ENCODE measurements at regions not wholly inside any gene's neighbourhood (a gene's known extent, or its start where the extent isn't known, plus 50 kb on each side); places are given as distances from the start of the nearest gene placed in this dataset.
"Not testable (repeated sequence)": the region's sequence is repeated elsewhere in the genome, so short reads cannot be mapped to it uniquely, and the experiment has no call there.

- DNase-seq (ENCODE audit: low spot score), result peak; percentile 53
Observed at GRCh38 chr1:238649200-238649599, 737.2 kb upstream of the CHRM3 start.

GRCh38 chr1:238648751-238649150 lies 737.6 kb upstream of the CHRM3 start:
- peak; percentile 57 for DNase-seq (ENCODE audit: low spot score)

DNA sequence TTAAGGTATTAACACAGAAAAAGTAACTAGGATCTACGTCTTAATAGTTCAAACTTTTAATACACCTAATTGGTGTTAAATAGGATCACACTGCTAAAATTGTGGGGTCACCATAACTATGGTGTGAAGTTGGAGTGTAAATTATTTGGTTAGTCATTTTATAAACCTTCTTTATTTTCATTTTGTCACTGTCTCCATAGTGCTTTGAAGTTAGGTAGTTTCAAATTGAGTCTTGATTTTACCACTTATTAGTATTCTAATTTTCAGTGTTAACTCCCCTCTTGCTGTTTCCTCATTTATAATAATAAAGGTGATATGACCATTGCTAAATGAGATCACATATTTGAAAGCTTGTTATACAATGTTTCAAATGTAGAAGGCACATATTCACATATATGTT lies 738.1 kb upstream of the CHRM3 start:
- DNase-seq (ENCODE audit: low spot score), result no peak

- peak; percentile 100 for DNase-seq (ENCODE audit: low spot score)
Observed at GRCh38 chr1:238647877-238648276, 738.5 kb upstream of the CHRM3 start.

GRCh38 chr1:238642231-238642630 lies 744.1 kb upstream of the CHRM3 start:
- DNase-seq (ENCODE audit: low spot score), result peak; percentile 85

GRCh38 chr1:238639861-238640260 lies 746.5 kb upstream of the CHRM3 start:
- DNase-seq (ENCODE audit: low spot score), result no peak

DNA sequence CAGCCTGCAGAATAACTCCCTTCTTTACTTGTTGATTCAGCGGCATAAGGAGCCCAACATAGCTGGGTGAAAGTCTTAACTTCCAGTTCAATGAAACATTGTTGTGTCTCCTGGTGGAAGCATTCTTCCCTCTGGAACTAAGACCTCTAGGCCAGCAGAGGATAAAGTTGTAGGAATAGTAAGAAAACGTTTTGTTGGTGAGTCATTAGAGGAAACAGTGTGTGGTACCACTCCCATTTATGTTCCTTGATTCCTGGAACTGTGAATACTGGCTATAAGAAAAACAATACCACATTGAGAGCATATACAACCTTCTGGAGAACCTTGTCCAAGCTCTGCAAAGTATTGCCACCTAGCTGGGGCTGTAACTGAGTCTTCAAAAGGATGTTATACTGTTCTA lies 737.4 kb upstream of the ZP4 start:
- DNase-seq (ENCODE audit: low spot score), result peak; percentile 36

- DNase-seq (ENCODE audit: low spot score), result peak; percentile 44
Observed at GRCh38 chr1:238624776-238625175, 734.1 kb upstream of the ZP4 start.

DNA sequence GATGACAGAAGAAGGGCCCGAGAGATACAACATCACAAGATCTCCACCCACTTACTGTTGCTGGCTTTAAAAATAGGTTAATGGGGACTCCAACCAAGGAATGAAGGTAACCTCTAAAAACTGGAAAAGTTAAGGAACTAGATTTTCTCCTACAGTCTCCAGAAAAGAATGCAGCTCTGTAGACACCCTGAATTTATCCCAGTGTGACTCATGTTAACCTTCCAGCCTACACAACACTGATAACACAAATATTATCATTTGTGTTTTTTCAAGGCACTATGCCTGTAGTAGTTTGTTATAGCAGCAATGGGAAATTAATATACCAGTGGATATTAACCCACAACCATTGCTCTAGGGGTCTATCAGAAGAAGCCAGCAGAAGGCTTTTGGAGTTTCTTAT lies 730.7 kb upstream of the ZP4 start:
- no peak for DNase-seq (ENCODE audit: low spot score)

DNA sequence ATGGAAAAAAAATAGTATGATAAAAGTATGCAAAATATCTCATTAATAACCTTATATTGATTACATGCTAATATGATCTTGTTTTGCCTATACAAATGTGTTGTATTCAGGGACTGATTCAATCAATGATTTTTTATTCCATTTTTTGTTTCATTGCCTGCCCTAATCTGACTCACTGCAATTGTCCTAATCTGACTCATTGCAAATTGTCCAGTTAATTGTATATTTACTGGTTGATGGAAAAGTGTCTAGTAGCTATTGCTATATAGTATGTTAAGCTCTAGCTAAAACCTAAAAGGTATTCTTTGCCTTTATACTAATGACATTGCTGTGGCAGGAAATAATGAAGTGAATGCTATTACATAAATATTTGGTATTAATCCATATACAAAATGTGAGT lies 728.9 kb upstream of the ZP4 start:
- DNase-seq (ENCODE audit: low spot score), result no peak

DNA sequence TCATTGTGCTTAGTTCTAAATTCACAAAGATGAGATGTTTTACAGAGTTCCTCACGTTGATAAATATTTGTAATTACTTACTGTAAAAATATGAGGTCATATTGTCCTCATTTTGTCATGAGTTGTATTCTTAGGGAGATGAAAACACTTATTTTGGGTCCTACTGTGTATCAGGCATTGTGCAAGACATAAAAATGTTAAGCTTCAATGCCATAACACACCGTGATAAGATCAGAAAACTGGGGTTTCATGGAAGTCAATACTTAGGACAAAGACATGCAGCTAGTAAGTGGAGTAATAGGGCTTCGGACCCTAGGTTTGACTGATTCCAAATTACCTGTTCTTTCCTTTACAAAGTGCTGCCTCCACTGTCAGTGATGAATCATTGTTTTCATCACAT lies 720.7 kb upstream of the ZP4 start:
- no peak for DNase-seq (ENCODE audit: low spot score)

DNA sequence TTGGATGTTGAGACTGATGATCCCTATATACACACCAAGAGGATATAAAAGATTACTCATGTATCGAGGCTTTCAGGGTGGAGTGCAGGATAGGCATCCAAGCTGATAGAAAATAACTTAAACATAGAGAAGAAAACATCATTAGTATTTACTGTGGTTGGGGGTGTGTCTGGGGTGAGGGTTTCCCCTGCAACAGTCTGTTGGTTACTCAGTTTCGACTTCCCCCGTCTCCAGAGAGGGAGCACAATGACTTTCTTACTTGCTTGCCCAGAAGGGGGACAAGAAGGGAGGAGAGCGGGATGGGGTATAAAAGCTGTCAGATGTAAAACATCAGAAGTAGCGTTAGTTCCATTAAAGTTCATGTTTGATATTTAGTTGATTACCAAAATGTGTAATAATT lies 717.4 kb upstream of the ZP4 start:
- DNase-seq (ENCODE audit: low spot score), result peak; percentile 11

DNA sequence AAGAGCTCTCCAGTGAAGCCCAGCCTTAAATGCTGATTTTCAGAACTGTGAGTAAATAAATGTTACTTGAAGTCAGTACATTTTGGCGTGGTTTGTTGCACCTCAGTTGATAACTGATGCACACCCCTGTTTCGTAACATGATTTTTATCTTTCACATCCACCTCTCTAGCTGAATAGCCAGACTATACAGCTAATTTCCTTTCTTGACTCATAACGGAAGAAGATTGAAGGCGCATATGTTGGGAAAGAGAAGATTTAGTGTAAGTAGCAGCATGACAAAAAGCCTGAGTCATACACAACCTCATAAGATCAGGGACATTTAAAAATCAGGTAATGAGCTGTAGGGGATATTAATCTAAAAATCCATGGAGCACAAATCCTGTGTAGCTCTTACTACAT lies 716.2 kb upstream of the ZP4 start:
- peak; percentile 91 for DNase-seq (ENCODE audit: low spot score)

DNA sequence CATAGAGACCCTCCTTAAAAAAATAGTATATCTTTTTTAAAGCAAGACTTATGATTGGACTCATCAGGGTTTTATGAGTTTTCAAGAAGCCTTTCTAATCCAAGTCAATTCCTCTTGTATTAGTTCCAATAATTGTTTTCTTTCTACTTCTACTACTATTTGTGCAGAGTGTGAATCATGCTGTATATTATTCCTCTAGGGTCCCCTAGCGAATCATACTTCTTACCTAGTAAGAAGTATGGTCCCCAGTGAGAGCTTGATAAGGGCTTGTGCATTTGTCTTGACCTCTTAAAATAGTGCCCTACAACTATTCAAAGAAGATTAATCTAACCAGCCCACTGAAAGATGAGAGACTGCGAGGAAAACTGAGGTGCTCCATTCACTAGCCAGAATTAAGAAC lies 715.7 kb upstream of the ZP4 start:
- no peak for DNase-seq (ENCODE audit: low spot score)

- DNase-seq (ENCODE audit: low spot score), result no peak
Observed at GRCh38 chr1:238604357-238604756, 713.6 kb upstream of the ZP4 start.

- not testable (repeated sequence) for DNase-seq (ENCODE audit: low spot score)
Observed at GRCh38 chr1:238601604-238602003, 710.9 kb upstream of the ZP4 start.

DNA sequence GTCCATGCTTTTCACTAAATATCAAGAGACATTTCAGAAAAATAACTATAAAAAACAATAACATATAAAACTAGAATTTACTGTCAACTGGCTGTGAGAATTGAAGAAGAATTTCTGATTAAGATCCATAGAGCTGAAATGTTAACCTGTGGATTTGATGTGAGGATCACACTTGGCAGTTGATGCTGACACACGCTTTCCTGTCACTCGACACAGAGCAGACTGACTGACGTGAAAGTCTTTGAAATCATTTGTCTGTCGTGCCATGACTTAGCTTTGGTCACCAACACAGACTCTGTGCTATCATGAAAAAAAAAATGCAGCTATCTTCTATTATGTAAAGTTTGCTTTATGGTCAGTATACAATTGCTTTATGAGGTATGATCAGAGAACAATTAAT lies 706.0 kb upstream of the ZP4 start:
- no peak for DNase-seq (ENCODE audit: low spot score)

GRCh38 chr1:238592621-238593020 lies 701.9 kb upstream of the ZP4 start:
- DNase-seq (ENCODE audit: low spot score), result no peak

GRCh38 chr1:238589843-238590435 lies 699.2 kb upstream of the ZP4 start:
- no peak for DNase-seq (ENCODE audit: low spot score)

- DNase-seq (ENCODE audit: low spot score), result peak; percentile 19
Observed at GRCh38 chr1:238582816-238583215, 692.1 kb upstream of the ZP4 start.

DNA sequence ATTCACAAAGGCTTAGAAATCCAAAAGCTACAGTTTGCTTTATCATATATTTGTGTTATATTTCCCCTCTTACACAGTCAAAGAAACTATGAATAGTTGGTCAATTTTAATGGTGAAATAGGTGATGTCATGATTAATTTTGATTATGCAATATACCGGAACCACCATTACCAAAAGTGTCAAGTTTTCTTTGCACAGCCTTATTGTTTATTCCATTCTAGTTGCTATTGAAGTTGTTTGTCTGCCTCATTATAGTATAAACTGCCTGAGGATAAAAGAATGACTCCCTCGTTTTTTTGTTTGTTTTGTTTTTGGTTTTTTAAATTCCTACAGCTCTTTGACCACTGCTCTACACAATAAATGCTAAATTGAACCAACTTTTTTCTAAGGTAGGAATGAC lies 690.6 kb upstream of the ZP4 start:
- DNase-seq (ENCODE audit: low spot score), result no peak

GRCh38 chr1:238568735-238569134 lies 678.0 kb upstream of the ZP4 start:
- no peak for DNase-seq (ENCODE audit: low spot score)

GRCh38 chr1:238562341-238562740 lies 671.6 kb upstream of the ZP4 start:
- DNase-seq (ENCODE audit: low spot score), result peak; percentile 61

GRCh38 chr1:238558746-238559145 lies 668.0 kb upstream of the ZP4 start:
- DNase-seq (ENCODE audit: low spot score), result no peak

DNA sequence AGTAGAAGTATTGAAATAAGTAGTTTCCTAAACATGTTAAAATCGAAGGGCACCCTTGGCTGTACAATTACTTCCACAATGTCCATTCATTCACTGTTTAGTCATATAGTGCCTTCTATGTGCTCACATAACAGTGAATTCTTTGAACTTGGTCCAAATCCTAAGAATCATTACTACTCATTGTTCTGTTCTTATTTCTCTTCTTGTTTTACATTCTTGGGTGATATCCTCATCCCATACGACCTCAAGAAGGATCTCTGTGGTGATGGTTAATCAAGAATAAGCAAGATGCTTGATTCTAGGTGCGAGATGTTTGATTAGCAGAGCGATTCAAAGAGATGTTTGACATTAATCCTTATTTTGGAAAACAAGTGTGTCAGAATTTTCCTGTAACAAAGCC lies 667.4 kb upstream of the ZP4 start:
- DNase-seq (ENCODE audit: low spot score), result peak; percentile 77
